ENCODE measurements at regions not wholly inside any gene's neighbourhood (a gene's known extent, or its start where the extent isn't known, plus 50 kb on each side); places are given as distances from the start of the nearest gene placed in this dataset.

DNA sequence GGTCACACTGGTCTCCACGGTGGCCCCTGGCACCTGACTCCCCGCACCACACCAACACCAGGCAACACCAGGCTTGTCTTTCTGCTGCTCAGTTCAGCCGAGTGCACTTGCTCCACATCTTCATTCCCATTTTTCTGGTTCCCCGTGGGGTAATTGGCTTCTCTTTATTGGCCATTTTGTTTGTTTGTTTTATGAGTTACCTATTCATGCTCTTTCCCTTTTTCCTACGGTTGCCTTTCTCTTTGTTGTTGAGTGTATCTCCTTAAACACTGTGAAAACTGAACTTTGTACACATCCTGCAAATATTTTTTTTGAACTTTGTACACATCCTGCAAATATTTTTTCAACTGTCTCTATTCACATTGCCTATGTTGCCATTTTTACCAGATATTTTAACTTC lies 834.0 kb downstream of the BRD1 start:
- no peak for TF ChIP-seq POLR2A (IDR thresholded peaks at IDR 0.05)
- no peak for TF ChIP-seq CTCF (IDR thresholded peaks at IDR 0.05)
- no peak for TF ChIP-seq EP300 (IDR thresholded peaks at IDR 0.05)

Measured in tibial nerve (tissue), 4 donors.